Gastroesophageal sphincter (tissue), 3 donors: ENCODE measurements at regions not wholly inside any gene's neighbourhood (a gene's known extent, or its start where the extent isn't known, plus 50 kb on each side); places are given as distances from the start of the nearest gene placed in this dataset.

ENCODE experiments used
- EP300 ChIP-seq: sonication (generic); formaldehyde crosslinking; IDR thresholded peaks from one replicate; pipeline ENCODE4 v1.6.1; 2017; ENCODE audit warnings: antibody characterized with exemption, mild to moderate bottlenecking
- POLR2A ChIP-seq, 2 donors: fragments of 450-650 bp; IDR thresholded peaks; one replicate each; pipeline ENCODE4 v1.6.1; 2017; ENCODE audit warnings: antibody characterized with exemption in 2 of 2, mild to moderate bottlenecking in 2 of 2, moderate library complexity in 1 of 2
- TF ChIP-seq, protein P1 (sequence below), 4 experiments: fragments of 200-600 bp in 2 of 4; fragments of 450-650 bp in 2 of 4; sonication (generic) in 1 of 4; IDR thresholded peaks; one replicate each; pipeline ENCODE4 v1.5.1; 2017 to 2019; ENCODE audit warnings: antibody characterized with exemption in 4 of 4, mild to moderate bottlenecking in 2 of 4, moderate library complexity in 2 of 4

DNA sequence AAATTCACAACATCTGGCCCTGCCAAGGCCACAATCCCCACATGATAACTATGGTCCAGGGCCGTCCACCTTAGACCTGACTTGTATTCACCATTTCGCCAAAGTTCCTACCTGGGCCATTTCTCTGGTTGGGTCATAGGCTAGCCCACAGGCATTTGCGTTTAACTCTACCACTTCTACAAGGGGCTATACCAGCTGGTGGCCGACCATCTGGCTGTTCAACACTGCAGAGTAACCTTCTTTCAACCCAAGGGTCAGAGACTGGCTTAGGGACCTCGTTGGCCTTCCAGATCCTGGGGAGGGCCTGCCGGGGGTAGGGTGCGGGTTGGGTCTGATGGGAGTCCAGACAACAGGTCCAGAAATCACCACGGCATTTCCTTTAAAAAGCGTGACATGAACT is 242.3 kb upstream of the C16orf82 start:
- TF ChIP-seq POLR2A (IDR thresholded peaks at IDR 0.05) = no peak
- TF ChIP-seq, protein P1, sequence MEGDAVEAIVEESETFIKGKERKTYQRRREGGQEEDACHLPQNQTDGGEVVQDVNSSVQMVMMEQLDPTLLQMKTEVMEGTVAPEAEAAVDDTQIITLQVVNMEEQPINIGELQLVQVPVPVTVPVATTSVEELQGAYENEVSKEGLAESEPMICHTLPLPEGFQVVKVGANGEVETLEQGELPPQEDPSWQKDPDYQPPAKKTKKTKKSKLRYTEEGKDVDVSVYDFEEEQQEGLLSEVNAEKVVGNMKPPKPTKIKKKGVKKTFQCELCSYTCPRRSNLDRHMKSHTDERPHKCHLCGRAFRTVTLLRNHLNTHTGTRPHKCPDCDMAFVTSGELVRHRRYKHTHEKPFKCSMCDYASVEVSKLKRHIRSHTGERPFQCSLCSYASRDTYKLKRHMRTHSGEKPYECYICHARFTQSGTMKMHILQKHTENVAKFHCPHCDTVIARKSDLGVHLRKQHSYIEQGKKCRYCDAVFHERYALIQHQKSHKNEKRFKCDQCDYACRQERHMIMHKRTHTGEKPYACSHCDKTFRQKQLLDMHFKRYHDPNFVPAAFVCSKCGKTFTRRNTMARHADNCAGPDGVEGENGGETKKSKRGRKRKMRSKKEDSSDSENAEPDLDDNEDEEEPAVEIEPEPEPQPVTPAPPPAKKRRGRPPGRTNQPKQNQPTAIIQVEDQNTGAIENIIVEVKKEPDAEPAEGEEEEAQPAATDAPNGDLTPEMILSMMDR (IDR thresholded peaks at IDR 0.05) = no peak
- no peak for TF ChIP-seq EP300
